Ovary (tissue), 7 donors: ENCODE measurements at regions not wholly inside any gene's neighbourhood (a gene's known extent, or its start where the extent isn't known, plus 50 kb on each side); places are given as distances from the start of the nearest gene placed in this dataset.

Experiments
- DNase-seq, 5 donors: peaks; one replicate each; pipeline ENCODE4 v3.0.0-alpha.2; 2019 to 2020
- H3K27ac ChIP-seq, 2 donors: fragments of 200-600 bp; one replicate each; pipeline versions ENCODE4 v1.5.1 to v1.8.0; 2019 to 2022
- H3K27me3 ChIP-seq: fragments of 200-600 bp; one replicate; pipeline ENCODE4 v1.8.0; 2022
- H3K36me3 ChIP-seq: fragments of 200-600 bp; sonication (generic); one replicate; pipeline ENCODE4 v1.5.1; 2019
- H3K4me1 ChIP-seq: one replicate; pipeline ENCODE4 v1.8.1; 2013; ENCODE audit warnings: mild to moderate bottlenecking, moderate library complexity; ENCODE audit not compliant: insufficient read depth
- H3K4me3 ChIP-seq: fragments of 200-600 bp; sonication (generic); one replicate; pipeline ENCODE4 v1.5.1; 2017
- H3K9me3 ChIP-seq, 2 donors: fragments of 200-600 bp in 1 of 2; sonication (generic) in 1 of 2; one replicate each; pipeline versions ENCODE4 v1.5.1 to v1.8.1; 2013 to 2019; ENCODE audit warnings: mild to moderate bottlenecking in 1 of 2, moderate library complexity in 1 of 2
- CTCF ChIP-seq, 3 donors: fragments of 450-650 bp in 2 of 3; fragments of 200-600 bp in 1 of 3; IDR thresholded peaks; one replicate each; pipeline versions ENCODE4 v1.5.1 to v1.8.0; 2016 to 2022; ENCODE audit warnings: antibody characterized with exemption in 3 of 3, mild to moderate bottlenecking in 1 of 3
- EP300 ChIP-seq: sonication (generic); formaldehyde crosslinking; IDR thresholded peaks from one replicate; pipeline ENCODE4 v1.6.1; 2017; ENCODE audit warnings: antibody characterized with exemption
- POLR2A ChIP-seq: fragments of 450-650 bp; IDR thresholded peaks from one replicate; pipeline ENCODE4 v1.6.1; 2017; ENCODE audit warnings: antibody characterized with exemption, mild to moderate bottlenecking, moderate library complexity
- WGBS, 3 donors: extraction: QIAGEN DNeasy Blood & Tissue Kit in 1 of 3; methylation state at CpG; one replicate each; pipeline versions ENCODE4 v1.1.5 to v1.1.7; 2013 to 2017; 5-methylcytosine and 5-hydroxymethylcytosine counted together
- intact Hi-C, 4 donors: fragments of 100-400 bp; cut with DNase I; formaldehyde crosslinking; loops; one replicate each; pipeline versions ENCODE4 v1.11.0 to v1.15.1; 2022 to 2023
- donor health status: DM: no; HTN: no; CAD: no; lungs with moderate emphysema.
- donor health status: DM: no; HTN: no; CAD: no.
- donor health status: Bipolar disorder and iron deficiency.
- donor health status: DM: no; HTN: no; CAD: no.
- donor health status: DM: yes; HTN: yes; CAD: no.

GRCh38 chr5:169393907-169394306 is 93.0 kb upstream of the SLIT3 start:
- no peaks in the 10 kb centered on the region for H3K27me3 ChIP-seq
- no peaks in the 10 kb centered on the region for H3K36me3 ChIP-seq
- H3K9me3 ChIP-seq, result no peaks in the 10 kb centered on the region
- TF ChIP-seq EP300 (no peak), CTCF (IDR thresholded peaks at IDR 0.05) (no peak), POLR2A (no peak)
- H3K4me3 ChIP-seq, result no peak overlapping the region
- DNase-seq, result no peak
- H3K4me1 ChIP-seq, result no peaks in the 10 kb centered on the region
- WGBS, 3 donors, result 40 to 79% (median 69%) methylated on average over 1 of the region's 1 CpG
- no peak overlapping the region for H3K27ac ChIP-seq
- intact Hi-C loops, result no loop called here

- no peak for TF ChIP-seq EP300
- no peak for TF ChIP-seq CTCF (IDR thresholded peaks at IDR 0.05)
- TF ChIP-seq POLR2A, result no peak
- intact Hi-C loops, result no loop called here
- Histone ChIP-seq H3K4me1 (no peaks in the 10 kb centered on the region), H3K27ac (no peak overlapping the region), H3K36me3 (no peaks in the 10 kb centered on the region), H3K4me3 (no peak overlapping the region), H3K9me3 (no peaks in the 10 kb centered on the region), H3K27me3 (no peaks in the 10 kb centered on the region)
- DNase-seq, result no peak
These were observed 89.3 kb upstream of the SLIT3 start for GRCh38 chr5:169390265-169390664.

- Histone ChIP-seq H3K36me3 (no peaks in the 10 kb centered on the region), H3K9me3 (no peaks in the 10 kb centered on the region), H3K4me3 (no peak overlapping the region), H3K27ac (no peak overlapping the region), H3K27me3 (no peaks in the 10 kb centered on the region), H3K4me1 (no peaks in the 10 kb centered on the region)
- WGBS, 3 donors, result 80 to 90% (median 83%) methylated on average over 6 of the region's 6 CpGs
- intact Hi-C loops, result no loop called here
- DNase-seq, result no peak
- TF ChIP-seq EP300, result no peak
- TF ChIP-seq CTCF (IDR thresholded peaks at IDR 0.05), result no peak
- TF ChIP-seq POLR2A, result no peak
These were observed 88.4 kb upstream of the SLIT3 start for GRCh38 chr5:169389318-169389717.

GRCh38 chr5:169385636-169386035 is 84.7 kb upstream of the SLIT3 start:
- H3K27me3 ChIP-seq, result no peaks in the 10 kb centered on the region
- H3K36me3 ChIP-seq, result no peaks in the 10 kb centered on the region
- intact Hi-C loops, result no loop called here
- H3K4me1 ChIP-seq, result no peaks in the 10 kb centered on the region
- TF ChIP-seq CTCF (IDR thresholded peaks at IDR 0.05) (no peak), EP300 (no peak), POLR2A (no peak)
- no peak for DNase-seq
- H3K9me3 ChIP-seq, result no peaks in the 10 kb centered on the region
- no peak overlapping the region for H3K27ac ChIP-seq
- H3K4me3 ChIP-seq, result no peak overlapping the region

GRCh38 chr5:169384661-169385060 is 83.7 kb upstream of the SLIT3 start:
- DNase-seq, result no peak
- intact Hi-C loops, result no loop called here
- WGBS, 3 donors, result 11 to 28% (median 25%) methylated on average over 5 of the region's 5 CpGs
- no peaks in the 10 kb centered on the region for H3K27me3 ChIP-seq
- no peak for TF ChIP-seq EP300
- no peak for TF ChIP-seq CTCF (IDR thresholded peaks at IDR 0.05)
- no peaks in the 10 kb centered on the region for H3K36me3 ChIP-seq
- no peaks in the 10 kb centered on the region for H3K9me3 ChIP-seq
- no peaks in the 10 kb centered on the region for H3K4me1 ChIP-seq
- H3K27ac ChIP-seq, result no peak overlapping the region
- no peak overlapping the region for H3K4me3 ChIP-seq
